SK-N-SH (cell line): ENCODE measurements at regions not wholly inside any gene's neighbourhood (a gene's known extent, or its start where the extent isn't known, plus 50 kb on each side); places are given as distances from the start of the nearest gene placed in this dataset.
A peak's percentile ranks its signal among the peaks of the same experiment; 100 is the strongest.

Source experiments
- CTCF ChIA-PET: fragments of 300-600, 350-600 bp; formaldehyde crosslinking; extraction: SDS; loops from one replicate; lab custom pipeline; 2021; lab: Yijun Ruan, JAX
- POLR2A ChIA-PET: fragments of 350-600 bp; sonication (Branson Sonifier 250); formaldehyde crosslinking; extraction: SDS; loops from one replicate; lab custom pipeline; 2020; ENCODE audit warnings: antibody characterized with exemption, inconsistent platforms; lab: Yijun Ruan, JAX
- DNase-seq: peaks from one replicate; pipeline ENCODE4 v3.0.0; 2012
- H2AFZ ChIP-seq: fragments of 200-600 bp; sonication (generic); 2 replicates; pipeline ENCODE4 v1.8.1; 2016; ENCODE audit warnings: antibody characterized with exemption, mild to moderate bottlenecking, low read depth
- H3F3A ChIP-seq: fragments of 200-600 bp; sonication (generic); replicated peaks from 2 replicates; pipeline ENCODE3; 2016; ENCODE audit warnings: antibody characterized with exemption, mild to moderate bottlenecking; ENCODE audit not compliant: insufficient read depth
- H3K27ac ChIP-seq, 2 experiments: fragments of 200-500 bp in 1 of 2; fragments of 200-600 bp in 1 of 2; sonication (Bioruptor generic) in 1 of 2; sonication (generic), shearing (Covaris generic) in 1 of 2; 2 replicates each; pipeline versions ENCODE4 v1.5.1 to v1.6.1; 2014 to 2016; ENCODE audit warnings: low read depth in 2 of 2, inconsistent platforms in 1 of 2, low read length in 1 of 2, mild to moderate bottlenecking in 1 of 2, mixed read lengths in 1 of 2
- H3K27me3 ChIP-seq: fragments of 200-600 bp; sonication (generic), shearing (Covaris generic); 2 replicates; pipeline ENCODE4 v1.6.1; 2016; ENCODE audit warnings: mixed run types; ENCODE audit not compliant: insufficient read depth
- H3K36me3 ChIP-seq, 2 experiments: fragments of 200-500 bp in 1 of 2; fragments of 200-600 bp in 1 of 2; sonication (Bioruptor generic) in 1 of 2; sonication (generic) in 1 of 2; replicated peaks in 1 of 2; 2 replicates each; pipeline versions ENCODE3 to v1.5.1; 2014 to 2016; ENCODE audit warnings: low read length in 1 of 2, mild to moderate bottlenecking in 1 of 2; ENCODE audit not compliant: insufficient read depth in 2 of 2, control insufficient read depth in 1 of 2
- H3K4me1 ChIP-seq, 2 experiments: fragments of 200-500 bp in 1 of 2; fragments of 200-600 bp in 1 of 2; sonication (Bioruptor generic) in 1 of 2; sonication (generic), shearing (Covaris generic) in 1 of 2; 2 replicates each; pipeline versions ENCODE4 v1.5.1 to v1.6.1; 2014 to 2016; ENCODE audit warnings: low read depth in 1 of 2, low read length in 1 of 2, mixed run types in 1 of 2; ENCODE audit not compliant: insufficient read depth in 2 of 2, control insufficient read depth in 1 of 2
- H3K4me2 ChIP-seq: fragments of 200-600 bp; sonication (generic), shearing (Covaris generic); 2 replicates; pipeline ENCODE4 v1.6.1; 2017; ENCODE audit warnings: mixed run types
- H3K4me3 ChIP-seq, 2 experiments: fragments of 200-500 bp in 1 of 2; fragments of 200-600 bp in 1 of 2; sonication (Bioruptor generic) in 1 of 2; sonication (generic), shearing (Covaris generic) in 1 of 2; 2 replicates each; pipeline versions ENCODE4 v1.5.1 to v1.8.1; 2014 to 2016; ENCODE audit warnings: low read depth in 2 of 2, inconsistent platforms in 1 of 2, low read length in 1 of 2, mild to moderate bottlenecking in 1 of 2, mixed read lengths in 1 of 2, moderate library complexity in 1 of 2
- H3K79me2 ChIP-seq: fragments of 200-600 bp; sonication (generic); 2 replicates; pipeline ENCODE4 v1.8.1; 2017; ENCODE audit warnings: mild to moderate bottlenecking; ENCODE audit not compliant: insufficient read depth
- H3K9ac ChIP-seq: fragments of 200-600 bp; sonication (generic); 2 replicates; pipeline ENCODE4 v1.6.1; 2017; ENCODE audit warnings: mixed run types
- H3K9me2 ChIP-seq: fragments of 200-600 bp; sonication (generic); 2 replicates; pipeline ENCODE4 v1.6.1; 2017; ENCODE audit warnings: mixed run types
- H3K9me3 ChIP-seq: fragments of 200-600 bp; sonication (generic); 2 replicates; pipeline ENCODE4 v1.6.1; 2017; ENCODE audit warnings: mixed run types, mild to moderate bottlenecking, moderate library complexity
- H4K20me1 ChIP-seq: fragments of 200-600 bp; sonication (generic); 2 replicates; pipeline ENCODE4 v1.6.1; 2017; ENCODE audit warnings: mild to moderate bottlenecking, mixed run types; ENCODE audit not compliant: insufficient read depth
- CHD2 ChIP-seq: fragments of 150-350 bp; IDR thresholded peaks from 2 replicates; pipeline ENCODE4 v1.6.1; 2018; ENCODE audit warnings: low read length; ENCODE audit not compliant: partially characterized antibody
- CTCF ChIP-seq: fragments of 200-600 bp; sonication (generic); IDR thresholded peaks from 2 replicates; pipeline ENCODE4 v1.6.1; 2017; ENCODE audit warnings: antibody characterized with exemption, mild to moderate bottlenecking, moderate library complexity
- EP300 ChIP-seq, 2 experiments: IDR thresholded peaks; 2 replicates each; pipeline versions ENCODE4 v1.4.0 to v1.6.1; 2012; ENCODE audit warnings: borderline replicate concordance in 1 of 2, low read depth in 1 of 2, low read length in 1 of 2
- EZH2phosphoT487 ChIP-seq: fragments of 200-600 bp; sonication (generic); IDR thresholded peaks from 2 replicates; pipeline ENCODE4 v1.6.1; 2017; ENCODE audit warnings: low read depth, mixed run types, mild to moderate bottlenecking, antibody characterized with exemption, moderate library complexity, borderline replicate concordance
- FOXJ3 ChIP-seq: sonication (generic); formaldehyde crosslinking; IDR thresholded peaks from 2 replicates; pipeline ENCODE4 v1.5.1; 2020; ENCODE audit warnings: mild to moderate bottlenecking, missing genetic modification reagents
- GATA2 ChIP-seq: sonication (generic); formaldehyde crosslinking; IDR thresholded peaks from 2 replicates; pipeline ENCODE4 v1.5.0; 2020; ENCODE audit warnings: mild to moderate bottlenecking, missing genetic modification reagents
- IRF3 ChIP-seq: fragments of 150-350 bp; IDR thresholded peaks from 2 replicates; pipeline ENCODE4 v1.6.1; 2016; ENCODE audit warnings: mild to moderate bottlenecking, low read depth, low read length
- JUND ChIP-seq: IDR thresholded peaks from 2 replicates; pipeline ENCODE4 v1.4.0; 2012
- MEF2A ChIP-seq: IDR thresholded peaks from 2 replicates; pipeline ENCODE4 v1.4.0; 2012; ENCODE audit warnings: low read depth, borderline replicate concordance
- MXI1 ChIP-seq: IDR thresholded peaks from 2 replicates; pipeline ENCODE4 v1.6.1; 2012; ENCODE audit warnings: mild to moderate bottlenecking, low read depth, low read length, improper control_type of control experiment
- RAD21 ChIP-seq: IDR thresholded peaks from 2 replicates; pipeline ENCODE4 v1.6.1; 2012; ENCODE audit warnings: mild to moderate bottlenecking, low read length
- TAF1 ChIP-seq: IDR thresholded peaks from 2 replicates; pipeline ENCODE4 v1.6.1; 2012; ENCODE audit warnings: low read depth, mild to moderate bottlenecking, low read length, moderate library complexity, borderline replicate concordance
- WGBS: methylation state at CpG from one replicate; pipeline ENCODE4 v1.1.6; 2017; ENCODE audit warnings: low lambda C conversion rate; 5-methylcytosine and 5-hydroxymethylcytosine counted together
- TF ChIP-seq, protein P1 (sequence below): IDR thresholded peaks from 2 replicates; pipeline ENCODE4; 2012
- TF ChIP-seq, protein P2 (sequence below): IDR thresholded peaks from 2 replicates; pipeline ENCODE4 v1.6.1; 2012; ENCODE audit warnings: mild to moderate bottlenecking, low read depth, low read length, moderate library complexity
- TF ChIP-seq, protein P3 (sequence below): IDR thresholded peaks from 2 replicates; pipeline ENCODE4 v1.4.0; 2012; ENCODE audit warnings: low read depth, borderline replicate concordance

GRCh38 chr12:124452576-124453331 is 114.7 kb downstream of the NCOR2 start:
- POLR2A ChIA-PET: no interaction called here
- Histone ChIP-seq H2AFZ (no peak overlapping the region), H3K4me2 (peak overlapping the region; percentile 76), H3F3A (peaks cover 26% of the 10 kb centered on the region), H3K9ac (peak overlapping the region; percentile 34; the same call in 1 of the 2 replicates), H3K36me3 (peaks cover 0 to 21% of the 10 kb centered on the region in 2 experiments), H3K27me3 (no peaks in the 10 kb centered on the region), H3K27ac (peak overlapping the region; percentile 67 to 77; a peak in 3 of 4 replicates), H3K79me2 (peaks cover 35% of the 10 kb centered on the region; the same call in 1 of the 2 replicates), H4K20me1 (peaks cover 33% of the 10 kb centered on the region), H3K4me1 (peaks cover 24 to 26% of the 10 kb centered on the region in 2 experiments; a peak in 3 of 4 replicates), H3K4me3 (no peak overlapping the region), H3K9me3 (no peaks in the 10 kb centered on the region), H3K9me2 (no peaks in the 10 kb centered on the region)
- CTCF ChIA-PET: interaction anchor here (1.0 kb wide), 1 partner anchor 58 kb away, joined by 3 read pairs; no protein-coding TSS in a partner anchor
- WGBS: 96% methylated on average over 8 of the region's 21 CpGs
- DNase-seq: no peak
- TF ChIP-seq, protein P1, sequence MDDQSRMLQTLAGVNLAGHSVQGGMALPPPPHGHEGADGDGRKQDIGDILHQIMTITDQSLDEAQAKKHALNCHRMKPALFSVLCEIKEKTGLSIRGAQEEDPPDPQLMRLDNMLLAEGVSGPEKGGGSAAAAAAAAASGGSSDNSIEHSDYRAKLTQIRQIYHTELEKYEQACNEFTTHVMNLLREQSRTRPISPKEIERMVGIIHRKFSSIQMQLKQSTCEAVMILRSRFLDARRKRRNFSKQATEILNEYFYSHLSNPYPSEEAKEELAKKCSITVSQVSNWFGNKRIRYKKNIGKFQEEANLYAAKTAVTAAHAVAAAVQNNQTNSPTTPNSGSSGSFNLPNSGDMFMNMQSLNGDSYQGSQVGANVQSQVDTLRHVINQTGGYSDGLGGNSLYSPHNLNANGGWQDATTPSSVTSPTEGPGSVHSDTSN: no peak
- TF ChIP-seq EZH2phosphoT487 (no peak), FOXJ3 (CRISPR knock-in tag) (no peak), MEF2A (no peak)

- peaks cover 30% of the 10 kb centered on the region for H3F3A ChIP-seq
- H3K79me2 ChIP-seq: peaks cover 44% of the 10 kb centered on the region; the same call in 1 of the 2 replicates
- H3K9me3 ChIP-seq: no peaks in the 10 kb centered on the region
- ChIA-PET POLR2A (no interaction called here), CTCF (no interaction called here)
- peaks cover 27% of the 10 kb centered on the region for H4K20me1 ChIP-seq
- H3K4me1 ChIP-seq: peaks cover 24 to 26% of the 10 kb centered on the region in 2 experiments; a peak in 3 of 4 replicates
- H2AFZ ChIP-seq: no peak overlapping the region
- H3K27ac ChIP-seq: no peak overlapping the region; a peak in 1 of 4 replicates
- peak overlapping the region; percentile 76 for H3K4me2 ChIP-seq
- 87% methylated on average over 11 of the region's 12 CpGs for WGBS
- H3K27me3 ChIP-seq: no peaks in the 10 kb centered on the region
- peaks cover under 1 to 21% of the 10 kb centered on the region in 2 experiments for H3K36me3 ChIP-seq
- H3K9ac ChIP-seq: no peak overlapping the region
- no peaks in the 10 kb centered on the region for H3K9me2 ChIP-seq
- no peak for DNase-seq
- H3K4me3 ChIP-seq: no peak overlapping the region
- TF ChIP-seq, protein P2, sequence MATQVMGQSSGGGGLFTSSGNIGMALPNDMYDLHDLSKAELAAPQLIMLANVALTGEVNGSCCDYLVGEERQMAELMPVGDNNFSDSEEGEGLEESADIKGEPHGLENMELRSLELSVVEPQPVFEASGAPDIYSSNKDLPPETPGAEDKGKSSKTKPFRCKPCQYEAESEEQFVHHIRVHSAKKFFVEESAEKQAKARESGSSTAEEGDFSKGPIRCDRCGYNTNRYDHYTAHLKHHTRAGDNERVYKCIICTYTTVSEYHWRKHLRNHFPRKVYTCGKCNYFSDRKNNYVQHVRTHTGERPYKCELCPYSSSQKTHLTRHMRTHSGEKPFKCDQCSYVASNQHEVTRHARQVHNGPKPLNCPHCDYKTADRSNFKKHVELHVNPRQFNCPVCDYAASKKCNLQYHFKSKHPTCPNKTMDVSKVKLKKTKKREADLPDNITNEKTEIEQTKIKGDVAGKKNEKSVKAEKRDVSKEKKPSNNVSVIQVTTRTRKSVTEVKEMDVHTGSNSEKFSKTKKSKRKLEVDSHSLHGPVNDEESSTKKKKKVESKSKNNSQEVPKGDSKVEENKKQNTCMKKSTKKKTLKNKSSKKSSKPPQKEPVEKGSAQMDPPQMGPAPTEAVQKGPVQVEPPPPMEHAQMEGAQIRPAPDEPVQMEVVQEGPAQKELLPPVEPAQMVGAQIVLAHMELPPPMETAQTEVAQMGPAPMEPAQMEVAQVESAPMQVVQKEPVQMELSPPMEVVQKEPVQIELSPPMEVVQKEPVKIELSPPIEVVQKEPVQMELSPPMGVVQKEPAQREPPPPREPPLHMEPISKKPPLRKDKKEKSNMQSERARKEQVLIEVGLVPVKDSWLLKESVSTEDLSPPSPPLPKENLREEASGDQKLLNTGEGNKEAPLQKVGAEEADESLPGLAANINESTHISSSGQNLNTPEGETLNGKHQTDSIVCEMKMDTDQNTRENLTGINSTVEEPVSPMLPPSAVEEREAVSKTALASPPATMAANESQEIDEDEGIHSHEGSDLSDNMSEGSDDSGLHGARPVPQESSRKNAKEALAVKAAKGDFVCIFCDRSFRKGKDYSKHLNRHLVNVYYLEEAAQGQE: no peak
- no peak for TF ChIP-seq JUND
- no peak for TF ChIP-seq CTCF
- TF ChIP-seq EZH2phosphoT487: no peak
- no peak for TF ChIP-seq GATA2
- TF ChIP-seq IRF3: no peak
- TF ChIP-seq MXI1: no peak
- TF ChIP-seq, protein P3, sequence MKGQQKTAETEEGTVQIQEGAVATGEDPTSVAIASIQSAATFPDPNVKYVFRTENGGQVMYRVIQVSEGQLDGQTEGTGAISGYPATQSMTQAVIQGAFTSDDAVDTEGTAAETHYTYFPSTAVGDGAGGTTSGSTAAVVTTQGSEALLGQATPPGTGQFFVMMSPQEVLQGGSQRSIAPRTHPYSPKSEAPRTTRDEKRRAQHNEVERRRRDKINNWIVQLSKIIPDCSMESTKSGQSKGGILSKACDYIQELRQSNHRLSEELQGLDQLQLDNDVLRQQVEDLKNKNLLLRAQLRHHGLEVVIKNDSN: no peak
- TF ChIP-seq CHD2: no peak
- TF ChIP-seq RAD21: no peak
- TF ChIP-seq TAF1: no peak
- no peak for TF ChIP-seq EP300 (IDR thresholded peaks at IDR 0.05; ENCODE audit: borderline replicate concordance in 1 of 2, low read depth in 1 of 2, low read length in 1 of 2)
These were observed 115.7 kb downstream of the NCOR2 start for GRCh38 chr12:124451637-124452243.
